Small intestine (tissue), 7 donors: ENCODE measurements at regions not wholly inside any gene's neighbourhood (a gene's known extent, or its start where the extent isn't known, plus 50 kb on each side); places are given as distances from the start of the nearest gene placed in this dataset.
"Not testable (repeated sequence)": the region's sequence is repeated elsewhere in the genome, so short reads cannot be mapped to it uniquely, and the experiment has no call there.

Source experiments
- DNase-seq, 2 donors: peaks; one replicate each; pipeline versions ENCODE4 v3.0.0 to v3.0.0-alpha.2; 2013
- FAIRE-seq: peaks from 2 replicates; lab custom pipeline; 2012; peaks lifted over from hg19 to GRCh38; lab: Jason Lieb, UNC
- H3K27ac ChIP-seq, 3 donors: one replicate each; pipeline ENCODE4 v1.5.1; 2013; ENCODE audit warnings: low read length in 2 of 3, mild to moderate bottlenecking in 2 of 3, control low read depth in 1 of 3, inconsistent platforms in 1 of 3, low read depth in 1 of 3, moderate library complexity in 1 of 3
- H3K27me3 ChIP-seq, 3 donors: one replicate each; pipeline ENCODE4 v1.6.1; 2013; ENCODE audit warnings: low read length in 3 of 3, inconsistent platforms in 1 of 3; ENCODE audit not compliant: control insufficient read depth in 3 of 3, insufficient read depth in 3 of 3
- H3K36me3 ChIP-seq, 3 donors: one replicate each; pipeline ENCODE4 v1.6.1; 2013; ENCODE audit warnings: low read length in 3 of 3, inconsistent platforms in 1 of 3, low read depth in 1 of 3, mild to moderate bottlenecking in 1 of 3, moderate library complexity in 1 of 3; ENCODE audit not compliant: control insufficient read depth in 3 of 3, insufficient read depth in 2 of 3
- H3K4me1 ChIP-seq, 3 donors: one replicate each; pipeline ENCODE4 v1.6.1; 2013; ENCODE audit warnings: low read length in 2 of 3, inconsistent platforms in 1 of 3, low read depth in 1 of 3, mild to moderate bottlenecking in 1 of 3, moderate library complexity in 1 of 3; ENCODE audit not compliant: control insufficient read depth in 3 of 3, insufficient read depth in 2 of 3
- H3K4me3 ChIP-seq, 3 donors: one replicate each; pipeline ENCODE4 v1.5.1; 2013; ENCODE audit warnings: low read length in 3 of 3, control low read depth in 1 of 3, inconsistent platforms in 1 of 3, low read depth in 1 of 3, mild to moderate bottlenecking in 1 of 3, moderate library complexity in 1 of 3
- H3K9me3 ChIP-seq, 2 donors: one replicate each; pipeline ENCODE4 v1.6.1; 2013; ENCODE audit warnings: low read depth in 1 of 2, low read length in 1 of 2; ENCODE audit not compliant: control insufficient read depth in 2 of 2, insufficient read depth in 1 of 2
- WGBS, 3 donors: extraction: QIAGEN DNeasy Blood & Tissue Kit; methylation state at CpG; one replicate each; pipeline ENCODE4 v1.1.7; 2013; 5-methylcytosine and 5-hydroxymethylcytosine counted together
- donor health status: healthy with polysubstance abuse.
- donor health status: control.
- donor health status: control.
- donor health status: Bipolar disorder and iron deficiency.
- donor health status: healthy.

DNA sequence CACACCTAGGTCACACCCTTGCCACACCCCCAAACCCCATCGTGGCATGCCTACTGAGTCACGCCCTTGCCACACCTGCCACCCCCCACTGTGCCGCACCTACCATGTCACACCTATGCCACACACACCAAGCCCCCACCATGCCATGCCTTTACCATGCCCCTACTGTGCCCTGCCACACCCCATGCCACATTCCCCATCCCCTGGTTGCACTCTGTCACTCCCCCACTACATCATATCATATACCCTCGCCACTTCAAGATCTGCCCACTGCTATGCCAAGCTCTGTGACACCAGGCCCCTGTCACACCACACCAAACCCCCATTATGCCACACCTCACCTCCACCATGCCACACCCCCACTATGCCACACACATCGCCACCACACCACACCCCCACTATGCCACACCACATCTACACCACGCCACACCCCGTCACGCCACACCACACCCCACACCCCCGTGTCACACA lies 101.2 kb downstream of the OLFM1 start:
- FAIRE-seq = no peak
- 71 to 84% (median 83%) methylated on average over 9 of the region's 9 CpGs for WGBS, 3 donors
- peaks cover 0 to 12% (median 0%) of the 10 kb centered on the region in 3 donors for H3K27me3 ChIP-seq

DNA sequence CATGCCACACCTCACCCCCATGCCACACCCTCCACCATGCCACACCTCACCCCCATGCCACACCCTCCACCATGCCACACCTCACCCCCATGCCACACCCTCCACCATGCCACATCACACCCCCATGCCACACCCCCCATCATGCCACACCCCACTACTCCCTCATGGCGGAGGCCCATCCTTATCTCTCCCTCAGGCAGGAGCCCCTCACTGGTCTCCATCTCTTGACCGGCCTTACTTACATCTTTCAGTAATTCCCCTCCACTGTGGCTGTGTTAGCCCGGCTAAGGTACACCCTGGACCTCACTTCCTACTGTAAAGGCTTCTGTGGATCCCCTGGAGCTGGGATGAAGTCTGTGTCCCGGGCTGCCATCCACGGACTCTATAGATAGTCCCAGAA lies 102.0 kb downstream of the OLFM1 start:
- 88 to 93% (median 91%) methylated on average over 5 of the region's 5 CpGs for WGBS, 3 donors
- H3K4me3 ChIP-seq = no peak overlapping the region
- no peaks in the 10 kb centered on the region for H3K4me1 ChIP-seq
- H3K27me3 ChIP-seq = peaks cover 0 to 12% (median 0%) of the 10 kb centered on the region in 3 donors
- H3K9me3 ChIP-seq = no peaks in the 10 kb centered on the region
- DNase-seq (no peak), FAIRE-seq (no peak)
- H3K36me3 ChIP-seq = no peaks in the 10 kb centered on the region
- H3K27ac ChIP-seq = no peak overlapping the region

More for the DNA sequence above, 101.2 kb downstream of the OLFM1 start:
- no peak for DNase-seq
- Histone ChIP-seq H3K4me3 (no peak overlapping the region), H3K36me3 (no peaks in the 10 kb centered on the region), H3K4me1 (no peaks in the 10 kb centered on the region), H3K27ac (no peak overlapping the region), H3K9me3 (no peaks in the 10 kb centered on the region)

DNA sequence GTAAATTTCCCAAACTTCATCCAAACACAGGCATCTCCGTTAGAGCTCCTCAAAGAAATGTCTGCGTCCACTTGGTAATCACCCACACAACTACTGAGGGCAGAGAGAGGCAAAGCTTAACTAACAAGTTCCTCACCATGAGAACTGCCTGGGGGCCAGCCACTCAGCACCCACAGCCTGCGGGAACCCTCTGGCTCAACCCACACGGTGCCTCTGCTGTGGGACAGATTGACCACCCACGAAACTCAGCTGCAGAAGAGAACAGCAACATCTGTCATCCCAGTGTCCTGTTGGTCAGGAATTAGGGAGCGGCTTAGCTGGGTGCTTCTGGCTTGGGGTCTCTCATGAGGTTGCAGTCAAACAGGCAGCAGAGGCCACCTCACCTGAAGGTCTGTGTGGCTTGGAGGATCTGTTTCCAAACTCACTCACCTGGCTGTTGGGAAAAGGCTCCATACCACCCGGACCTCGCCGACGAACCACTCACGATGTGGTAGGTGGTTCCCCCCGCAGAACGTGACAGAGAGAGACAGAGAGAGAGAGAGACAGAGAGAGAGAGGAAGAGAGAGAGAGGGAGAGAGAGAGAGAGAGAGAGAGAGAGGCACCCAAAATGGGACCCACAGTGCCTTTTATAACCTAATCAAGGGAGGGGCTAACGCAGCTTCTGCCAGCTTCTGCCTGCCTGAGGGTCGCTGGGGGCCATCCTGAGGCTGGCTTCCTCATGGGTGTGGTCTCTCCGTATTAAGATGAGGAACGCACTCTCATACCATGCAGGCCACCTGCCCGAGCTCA lies 103.5 kb downstream of the OLFM1 start:
- Histone ChIP-seq H3K27me3 (peaks cover 0 to 9% (median 0%) of the 10 kb centered on the region in 3 donors), H3K27ac (no peak overlapping the region), H3K9me3 (no peaks in the 10 kb centered on the region), H3K36me3 (no peaks in the 10 kb centered on the region), H3K4me3 (no peak overlapping the region), H3K4me1 (no peaks in the 10 kb centered on the region)
- FAIRE-seq = no peak
- DNase-seq = no peak
- WGBS, 3 donors = 79 to 83% (median 81%) methylated on average over 18 of the region's 18 CpGs

DNA sequence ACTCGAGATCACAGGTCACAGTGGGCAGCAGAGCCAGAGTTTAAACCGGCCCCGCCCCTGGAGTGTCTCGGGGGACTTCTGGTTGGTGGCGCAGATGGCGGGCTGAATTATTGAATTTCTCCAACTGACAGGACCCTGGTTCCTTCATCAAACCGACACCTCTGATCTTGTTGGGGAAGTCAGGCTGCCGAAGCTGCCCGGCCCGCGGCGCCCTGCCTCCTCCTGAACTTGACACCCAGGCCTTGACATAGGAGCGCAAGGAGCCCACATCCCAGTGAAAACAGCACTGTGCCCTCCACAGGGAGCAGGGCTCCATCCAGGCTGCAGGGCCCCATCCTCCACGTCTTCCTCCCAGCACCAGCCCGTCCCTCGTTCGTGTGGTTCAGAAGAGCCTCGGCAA lies 105.2 kb downstream of the OLFM1 start:
- 72 to 74% (median 73%) methylated on average over 18 of the region's 18 CpGs for WGBS, 3 donors
- DNase-seq (no peak), FAIRE-seq (no peak)

DNA sequence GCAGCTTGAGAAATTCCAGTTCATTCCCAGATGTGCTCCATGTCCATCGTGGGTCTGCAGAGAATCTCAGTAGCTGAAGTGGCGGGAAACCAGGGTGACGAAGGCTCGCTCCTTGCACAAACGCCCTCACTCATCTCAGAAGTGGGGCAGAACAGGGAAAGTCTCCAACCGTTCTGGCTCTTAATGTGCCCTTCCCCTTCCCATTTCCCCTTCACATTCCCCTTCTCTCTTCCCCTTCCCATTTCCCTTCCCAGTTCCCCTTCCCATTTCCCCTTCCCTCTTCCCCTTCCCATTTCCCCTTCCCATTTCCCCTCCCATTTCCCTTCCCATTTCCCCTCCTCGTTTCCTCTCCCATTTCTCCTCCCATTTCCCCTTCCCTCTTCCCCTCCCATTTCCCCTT lies 108.5 kb downstream of the OLFM1 start:
- not testable (repeated sequence) for DNase-seq, H3K36me3 ChIP-seq, H3K9me3 ChIP-seq, H3K27ac ChIP-seq, FAIRE-seq, H3K4me1 ChIP-seq, H3K4me3 ChIP-seq
- peaks cover 0 to 12% (median 0%) of the 10 kb centered on the region in 3 donors for H3K27me3 ChIP-seq
- 77 to 83% (median 81%) methylated on average over 6 to 7 of the region's 7 CpGs for WGBS, 3 donors

More for the DNA sequence above, 105.2 kb downstream of the OLFM1 start:
- Histone ChIP-seq H3K36me3 (no peaks in the 10 kb centered on the region), H3K4me1 (no peaks in the 10 kb centered on the region), H3K27ac (no peak overlapping the region), H3K27me3 (peaks cover 0 to 2% (median 0%) of the 10 kb centered on the region in 3 donors), H3K4me3 (no peak overlapping the region), H3K9me3 (no peaks in the 10 kb centered on the region)

DNA sequence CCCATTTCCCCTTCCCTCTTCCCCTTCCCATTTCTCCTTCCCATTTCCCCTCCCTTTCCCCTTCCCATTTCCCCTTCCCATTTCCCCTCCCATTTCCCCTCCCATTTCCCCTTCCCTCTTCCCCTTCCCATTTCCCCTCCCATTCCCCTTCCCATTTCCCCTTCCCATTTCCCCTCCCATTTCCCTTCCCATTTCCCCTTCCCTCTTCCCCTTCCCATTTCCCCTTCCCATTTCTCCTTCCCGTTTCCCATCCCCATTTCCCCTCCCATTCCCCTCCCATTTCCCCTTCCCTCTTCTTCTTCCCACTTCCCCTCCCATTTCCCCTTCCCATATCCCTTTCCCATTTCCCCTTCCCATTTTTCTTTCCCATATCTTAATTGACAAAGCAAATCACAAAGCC lies 109.0 kb downstream of the OLFM1 start:
- 43 to 72% (median 60%) methylated on average over 1 of the region's 1 CpG for WGBS, 3 donors
- no peak for FAIRE-seq
- H3K9me3 ChIP-seq = no peaks in the 10 kb centered on the region
- DNase-seq = no peak
- no peak overlapping the region for H3K4me3 ChIP-seq
- no peaks in the 10 kb centered on the region for H3K4me1 ChIP-seq
- H3K27ac ChIP-seq = no peak overlapping the region
- peaks cover 0 to 12% (median 0%) of the 10 kb centered on the region in 3 donors for H3K27me3 ChIP-seq
- no peaks in the 10 kb centered on the region for H3K36me3 ChIP-seq

DNA sequence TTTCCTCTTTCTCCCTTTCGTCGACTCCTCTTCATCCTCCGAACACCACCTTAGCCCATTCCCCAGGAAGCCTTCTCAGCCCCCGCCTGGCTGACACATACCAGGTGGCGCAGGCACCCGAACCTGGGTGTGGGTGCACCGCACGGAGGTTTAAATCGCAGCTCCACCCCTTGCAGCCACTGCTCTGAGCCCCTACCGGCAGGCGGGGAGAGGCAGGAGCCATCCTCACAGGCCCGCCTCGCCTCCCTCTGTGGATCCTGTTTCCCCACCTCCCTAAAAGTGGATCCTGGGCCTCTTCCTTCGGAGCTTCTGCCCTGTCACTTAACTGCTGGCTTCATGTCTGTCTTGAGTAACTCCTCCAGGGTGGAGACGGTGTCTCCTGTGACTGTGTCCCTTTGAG lies 110.7 kb downstream of the OLFM1 start:
- FAIRE-seq (no peak), DNase-seq (no peak)
- Histone ChIP-seq H3K4me3 (no peak overlapping the region), H3K36me3 (no peaks in the 10 kb centered on the region), H3K9me3 (no peaks in the 10 kb centered on the region), H3K27me3 (peaks cover 0 to 12% (median 0%) of the 10 kb centered on the region in 3 donors), H3K4me1 (no peaks in the 10 kb centered on the region), H3K27ac (no peak overlapping the region)
- WGBS, 3 donors = 37 to 52% (median 48%) methylated on average over 15 of the region's 15 CpGs

DNA sequence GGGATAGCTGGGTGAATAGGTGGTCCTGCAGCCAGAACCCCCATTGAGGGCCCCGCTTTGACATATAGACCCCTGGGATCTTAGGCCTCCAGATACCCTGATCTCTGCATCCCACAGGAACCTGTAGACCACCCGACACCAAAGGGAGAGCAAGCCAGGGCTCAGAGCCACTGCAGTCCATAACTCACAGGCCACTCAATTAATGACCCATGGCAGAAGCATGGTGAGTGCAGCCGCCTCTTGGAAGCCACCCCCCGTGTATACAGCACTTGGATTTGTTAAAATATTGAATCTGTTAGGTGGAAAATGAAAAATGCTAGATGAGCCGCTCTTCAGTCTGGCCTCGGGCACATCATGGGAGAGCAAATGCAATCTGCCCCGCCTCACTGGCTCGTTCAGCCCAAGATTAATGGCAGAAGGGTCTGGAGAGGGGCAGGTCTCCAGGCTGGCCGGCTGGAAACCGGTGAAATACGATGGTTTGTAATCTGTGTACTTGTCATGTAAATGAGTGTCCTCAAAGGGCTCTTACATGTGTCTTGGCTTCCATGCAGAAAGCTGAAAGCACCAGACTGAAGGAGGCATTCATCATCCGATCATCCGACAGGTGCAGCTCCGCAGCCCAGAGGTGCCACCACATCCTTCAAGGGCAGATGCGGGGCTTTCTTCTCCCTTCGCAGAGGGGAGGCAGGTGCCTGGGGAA lies 111.3 kb downstream of the OLFM1 start:
- H3K36me3 ChIP-seq = no peaks in the 10 kb centered on the region

More for the DNA sequence above, 111.3 kb downstream of the OLFM1 start:
- Histone ChIP-seq H3K27ac (no peak overlapping the region), H3K9me3 (no peaks in the 10 kb centered on the region), H3K4me3 (no peak overlapping the region), H3K27me3 (peaks cover 0 to 12% (median 0%) of the 10 kb centered on the region in 3 donors), H3K4me1 (no peaks in the 10 kb centered on the region)
- 46 to 49% (median 46%) methylated on average over 16 of the region's 16 CpGs for WGBS, 3 donors
- FAIRE-seq (no peak), DNase-seq (no peak)
